Gastroesophageal sphincter (tissue), 3 donors: ENCODE measurements at regions not wholly inside any gene's neighbourhood (a gene's known extent, or its start where the extent isn't known, plus 50 kb on each side); places are given as distances from the start of the nearest gene placed in this dataset.

Experiments
- CTCF ChIP-seq, 4 experiments: fragments of 200-600 bp in 2 of 4; fragments of 450-650 bp in 2 of 4; sonication (generic) in 1 of 4; IDR thresholded peaks; one replicate each; pipeline ENCODE4 v1.5.1; 2017 to 2019; ENCODE audit warnings: antibody characterized with exemption in 4 of 4, mild to moderate bottlenecking in 2 of 4, moderate library complexity in 2 of 4
- EP300 ChIP-seq: sonication (generic); formaldehyde crosslinking; IDR thresholded peaks from one replicate; pipeline ENCODE4 v1.6.1; 2017; ENCODE audit warnings: antibody characterized with exemption, mild to moderate bottlenecking
- POLR2A ChIP-seq, 2 donors: fragments of 450-650 bp; IDR thresholded peaks; one replicate each; pipeline ENCODE4 v1.6.1; 2017; ENCODE audit warnings: antibody characterized with exemption in 2 of 2, mild to moderate bottlenecking in 2 of 2, moderate library complexity in 1 of 2
- POLR2AphosphoS5 ChIP-seq: sonication (generic); formaldehyde crosslinking; IDR thresholded peaks from one replicate; pipeline ENCODE4 v1.6.1; 2017; ENCODE audit warnings: antibody characterized with exemption

GRCh38 chr22:27370269-27370668 is 431.3 kb downstream of the MN1 start:
- TF ChIP-seq CTCF (IDR thresholded peaks at IDR 0.05) = no peak
- no peak for TF ChIP-seq POLR2A (IDR thresholded peaks at IDR 0.05)
- no peak for TF ChIP-seq POLR2AphosphoS5
- TF ChIP-seq EP300 = no peak
